ENCODE measurements at regions not wholly inside any gene's neighbourhood (a gene's known extent, or its start where the extent isn't known, plus 50 kb on each side); places are given as distances from the start of the nearest gene placed in this dataset.

- no peak for TF ChIP-seq CTCF (IDR thresholded peaks at IDR 0.05; ENCODE audit: low read length, missing control alignments)
- DNase-seq (ENCODE audit: low read depth): no peak
- no peak overlapping the region for H3K4me3 ChIP-seq (replicated peaks; ENCODE audit: low read depth, low read length)
Measured at GRCh38 chr9:1939466-1939865, 75.7 kb upstream of the SMARCA2 start.

- no peak overlapping the region for H3K4me3 ChIP-seq (replicated peaks; ENCODE audit: low read depth, low read length)
- no peak for DNase-seq (ENCODE audit: low read depth)
- peak; percentile 50 for TF ChIP-seq CTCF (IDR thresholded peaks at IDR 0.05; ENCODE audit: low read length, missing control alignments)
Measured at GRCh38 chr9:1939926-1940368, 75.2 kb upstream of the SMARCA2 start.

DNA sequence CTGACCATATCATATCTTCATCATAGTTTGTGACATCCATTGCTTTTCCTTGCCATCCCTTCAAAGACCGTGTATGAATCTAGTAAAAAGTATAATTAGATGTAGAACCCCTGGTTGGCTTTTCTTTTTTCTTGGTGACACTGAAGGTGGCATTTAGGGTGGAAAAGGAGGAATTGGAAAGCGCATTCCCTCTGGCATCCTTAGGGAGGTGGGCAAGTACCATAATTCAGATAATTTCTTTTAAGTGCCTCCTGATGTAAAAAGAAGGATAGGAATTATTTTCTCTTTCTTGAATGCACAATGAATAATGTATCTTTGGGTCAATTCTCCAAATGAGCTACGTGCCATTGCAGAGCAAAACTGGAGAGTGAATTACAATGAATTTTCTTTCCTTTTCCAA lies 73.2 kb upstream of the SMARCA2 start:
- peak; percentile 30 for TF ChIP-seq CTCF (IDR thresholded peaks at IDR 0.05; ENCODE audit: low read length, missing control alignments)
- peak; percentile 11 for DNase-seq (ENCODE audit: low read depth)
- H3K4me3 ChIP-seq (replicated peaks; ENCODE audit: low read depth, low read length): no peak overlapping the region

GRCh38 chr9:1946526-1947283 lies 68.4 kb upstream of the SMARCA2 start:
- TF ChIP-seq CTCF (IDR thresholded peaks at IDR 0.05; ENCODE audit: low read length, missing control alignments): no peak
- no peak for DNase-seq (ENCODE audit: low read depth)
- H3K4me3 ChIP-seq (replicated peaks; ENCODE audit: low read depth, low read length): no peak overlapping the region

GRCh38 chr9:1947438-1947837 lies 67.7 kb upstream of the SMARCA2 start:
- no peak for TF ChIP-seq CTCF (IDR thresholded peaks at IDR 0.05; ENCODE audit: low read length, missing control alignments)
- H3K4me3 ChIP-seq (replicated peaks; ENCODE audit: low read depth, low read length): no peak overlapping the region
- no peak for DNase-seq (ENCODE audit: low read depth)

DNA sequence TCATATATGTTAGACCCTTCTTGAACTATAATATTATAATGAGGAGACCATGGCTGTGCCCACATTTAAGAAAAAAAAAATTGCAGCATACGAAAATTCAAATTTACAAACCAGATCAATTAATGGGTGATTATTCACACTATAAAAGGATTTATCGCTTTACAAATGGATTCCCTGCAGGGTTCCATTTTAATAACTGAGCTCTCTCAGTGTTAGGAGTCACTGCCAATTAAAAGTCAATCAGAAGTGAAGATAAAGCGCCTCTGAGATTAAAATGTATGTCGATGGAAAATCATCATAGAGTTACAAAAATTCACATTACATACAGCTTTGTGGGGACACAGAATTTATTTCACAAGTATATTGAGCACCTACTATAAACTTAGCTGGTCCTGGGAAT lies 66.6 kb upstream of the SMARCA2 start:
- no peak for DNase-seq (ENCODE audit: low read depth)
- no peak for TF ChIP-seq CTCF (IDR thresholded peaks at IDR 0.05; ENCODE audit: low read length, missing control alignments)
- no peak overlapping the region for H3K4me3 ChIP-seq (replicated peaks; ENCODE audit: low read depth, low read length)

DNA sequence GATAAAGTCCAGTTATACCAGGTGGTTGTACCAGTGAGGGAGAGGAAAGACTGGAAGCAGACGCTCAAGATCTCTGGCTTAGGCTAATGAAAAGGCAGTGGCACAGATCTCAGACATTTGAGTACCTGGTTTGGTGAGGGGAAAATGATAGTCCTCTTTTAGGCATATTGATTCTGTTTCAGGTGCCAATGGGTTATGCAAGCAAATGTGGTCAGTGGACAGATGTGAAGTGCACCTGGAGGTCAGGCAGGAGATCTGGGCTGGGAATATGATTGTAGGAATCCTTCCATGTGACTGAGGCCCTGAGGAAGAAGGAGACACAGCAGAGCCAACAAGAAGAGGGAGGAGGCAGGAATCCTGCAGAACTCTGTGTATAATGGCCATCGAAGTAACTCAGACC lies 63.7 kb upstream of the SMARCA2 start:
- DNase-seq (ENCODE audit: low read depth): no peak
- TF ChIP-seq CTCF (IDR thresholded peaks at IDR 0.05; ENCODE audit: low read length, missing control alignments): no peak
- H3K4me3 ChIP-seq (replicated peaks; ENCODE audit: low read depth, low read length): no peak overlapping the region

Data from fibroblast of pulmonary artery (primary cell).